ENCODE measurements at regions not wholly inside any gene's neighbourhood (a gene's known extent, or its start where the extent isn't known, plus 50 kb on each side); places are given as distances from the start of the nearest gene placed in this dataset.

DNA sequence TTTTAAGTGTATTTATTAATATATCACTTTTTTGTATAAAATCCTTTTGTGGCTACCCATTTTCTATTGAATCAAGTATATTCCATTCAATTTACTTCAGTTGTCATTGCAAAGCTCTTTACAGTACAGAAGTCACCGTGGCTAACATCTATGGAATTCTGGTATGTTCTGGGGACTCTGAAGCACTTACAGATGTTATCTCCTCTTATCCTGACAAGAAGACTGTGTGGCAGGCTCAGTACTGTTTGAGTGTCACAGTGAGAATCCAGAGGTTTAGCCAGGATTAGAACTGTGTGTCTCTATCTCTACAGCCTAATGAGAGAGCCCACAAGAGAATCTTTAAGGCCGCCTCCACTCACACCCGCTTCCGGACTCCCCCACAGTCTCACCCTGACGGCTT is 78.2 kb upstream of the SORBS2 start:
- DNase-seq, result no peak
- Histone ChIP-seq H4K20me1 (ENCODE audit: insufficient read depth) (no peaks in the 10 kb centered on the region), H3K4me1 (ENCODE audit: insufficient read depth) (no peaks in the 10 kb centered on the region), H2AFZ (0 out of 2 replicates have a peak overlapping the region, but pooled peaks have one; percentile 24), H3K4me2 (ENCODE audit: unreplicated experiment) (no peak overlapping the region), H3K27ac (no peak overlapping the region), H3K36me3 (ENCODE audit: low read depth) (no peaks in the 10 kb centered on the region), H3K9me2 (ENCODE audit: insufficient read depth) (no peaks in the 10 kb centered on the region), H3K27me3 (replicated peaks; ENCODE audit: insufficient read depth) (0 out of 2 replicates have a peak, but pooled peaks cover 4% of the 10 kb centered on the region), H3K4me3 (no peak overlapping the region), H3K79me2 (ENCODE audit: insufficient read depth) (no peaks in the 10 kb centered on the region), H3K9me3 (ENCODE audit: low read depth) (no peaks in the 10 kb centered on the region), H3K9ac (no peak overlapping the region), H3F3A (ENCODE audit: insufficient read depth) (no peaks in the 10 kb centered on the region)
- in situ Hi-C loops (cut with MboI), result no loop called here
- WGBS, 2 experiments (ENCODE audit: low coverage in 1 of 2, low lambda C conversion rate in 2 of 2, missing lambda C conversion rate in 2 of 2), result 13 to 22% methylated on average over 5 of the region's 5 CpGs
- TF ChIP-seq EZH2 (IDR thresholded peaks at IDR 0.05; ENCODE audit: insufficient read depth, poor library complexity, severe bottlenecking), result no peak
- no peak for TF ChIP-seq EZH2phosphoT487 (IDR thresholded peaks at IDR 0.05; ENCODE audit: insufficient read depth, low read depth)

DNA sequence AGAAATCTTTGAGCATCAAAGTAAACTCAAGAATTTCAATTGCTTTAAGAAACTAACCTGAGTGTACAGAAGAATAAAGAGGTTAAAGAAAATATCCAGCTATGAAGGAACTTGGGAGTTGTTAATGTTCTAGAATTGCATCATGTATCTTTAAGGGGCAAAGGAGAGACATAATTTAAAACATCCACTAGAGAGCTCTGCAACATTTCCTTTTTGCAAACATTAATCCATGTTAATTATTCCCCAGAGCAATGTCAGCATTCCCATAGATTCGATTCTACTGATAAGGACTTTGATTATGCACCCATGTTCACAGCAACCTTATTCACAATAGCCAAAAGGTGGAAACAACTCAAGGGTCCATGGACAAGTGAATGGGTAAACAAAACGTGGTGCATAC is 80.2 kb upstream of the SORBS2 start:
- no peak overlapping the region for H3K9ac ChIP-seq
- H3K4me2 ChIP-seq (ENCODE audit: unreplicated experiment), result no peak overlapping the region
- WGBS, 2 experiments (ENCODE audit: low coverage in 1 of 2, low lambda C conversion rate in 2 of 2, missing lambda C conversion rate in 2 of 2), result 21 to 23% methylated on average over 2 of the region's 2 CpGs
- H3K36me3 ChIP-seq (ENCODE audit: low read depth), result no peaks in the 10 kb centered on the region
- H3K4me1 ChIP-seq (ENCODE audit: insufficient read depth), result no peaks in the 10 kb centered on the region
- no peak overlapping the region for H3K4me3 ChIP-seq
- TF ChIP-seq EZH2phosphoT487 (IDR thresholded peaks at IDR 0.05; ENCODE audit: insufficient read depth, low read depth) (no peak), EZH2 (IDR thresholded peaks at IDR 0.05; ENCODE audit: insufficient read depth, poor library complexity, severe bottlenecking) (no peak)
- no peaks in the 10 kb centered on the region for H3K9me3 ChIP-seq (ENCODE audit: low read depth)
- no peak overlapping the region for H3K27ac ChIP-seq
- H2AFZ ChIP-seq, result no peak overlapping the region
- H3F3A ChIP-seq (ENCODE audit: insufficient read depth), result no peaks in the 10 kb centered on the region
- H3K27me3 ChIP-seq (replicated peaks; ENCODE audit: insufficient read depth), result 0 out of 2 replicates have a peak, but pooled peaks cover 4% of the 10 kb centered on the region
- H3K79me2 ChIP-seq (ENCODE audit: insufficient read depth), result no peaks in the 10 kb centered on the region
- no peak for DNase-seq
- H4K20me1 ChIP-seq (ENCODE audit: insufficient read depth), result no peaks in the 10 kb centered on the region
- H3K9me2 ChIP-seq (ENCODE audit: insufficient read depth), result no peaks in the 10 kb centered on the region
- in situ Hi-C loops (cut with MboI), result no loop called here

DNA sequence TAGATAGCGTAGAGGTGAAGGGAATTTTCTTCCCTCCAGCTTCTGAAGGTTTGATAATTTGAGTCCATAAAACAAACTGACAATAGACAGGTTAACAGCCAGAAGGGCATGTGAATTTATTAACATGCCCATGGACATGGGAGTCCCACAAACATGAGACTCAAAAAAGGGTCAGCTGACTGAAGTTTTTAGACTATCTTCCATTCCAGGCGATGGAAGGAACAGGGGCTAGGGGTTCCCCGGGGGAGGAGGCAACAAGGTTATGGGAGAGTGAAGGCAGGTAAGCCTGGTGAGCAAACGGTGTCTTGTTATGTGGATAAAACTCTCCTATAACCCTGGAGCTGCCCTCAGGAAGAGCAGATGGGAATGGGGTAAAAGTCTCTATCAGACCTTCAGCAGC is 81.5 kb upstream of the SORBS2 start:
- in situ Hi-C loops (cut with MboI), result no loop called here
- Histone ChIP-seq H2AFZ (no peak overlapping the region), H4K20me1 (ENCODE audit: insufficient read depth) (no peaks in the 10 kb centered on the region), H3K9me2 (ENCODE audit: insufficient read depth) (no peaks in the 10 kb centered on the region), H3K27me3 (replicated peaks; ENCODE audit: insufficient read depth) (0 out of 2 replicates have a peak, but pooled peaks cover 4% of the 10 kb centered on the region), H3F3A (ENCODE audit: insufficient read depth) (no peaks in the 10 kb centered on the region), H3K36me3 (ENCODE audit: low read depth) (no peaks in the 10 kb centered on the region), H3K4me3 (no peak overlapping the region), H3K79me2 (ENCODE audit: insufficient read depth) (no peaks in the 10 kb centered on the region), H3K9me3 (ENCODE audit: low read depth) (no peaks in the 10 kb centered on the region), H3K9ac (no peak overlapping the region), H3K4me2 (ENCODE audit: unreplicated experiment) (no peak overlapping the region), H3K27ac (no peak overlapping the region), H3K4me1 (ENCODE audit: insufficient read depth) (no peaks in the 10 kb centered on the region)
- DNase-seq, result no peak
- 48 to 54% methylated on average over 4 of the region's 4 CpGs for WGBS, 2 experiments (ENCODE audit: low coverage in 1 of 2, low lambda C conversion rate in 2 of 2, missing lambda C conversion rate in 2 of 2)
- TF ChIP-seq EZH2phosphoT487 (IDR thresholded peaks at IDR 0.05; ENCODE audit: insufficient read depth, low read depth) (no peak), EZH2 (IDR thresholded peaks at IDR 0.05; ENCODE audit: insufficient read depth, poor library complexity, severe bottlenecking) (no peak)

DNA sequence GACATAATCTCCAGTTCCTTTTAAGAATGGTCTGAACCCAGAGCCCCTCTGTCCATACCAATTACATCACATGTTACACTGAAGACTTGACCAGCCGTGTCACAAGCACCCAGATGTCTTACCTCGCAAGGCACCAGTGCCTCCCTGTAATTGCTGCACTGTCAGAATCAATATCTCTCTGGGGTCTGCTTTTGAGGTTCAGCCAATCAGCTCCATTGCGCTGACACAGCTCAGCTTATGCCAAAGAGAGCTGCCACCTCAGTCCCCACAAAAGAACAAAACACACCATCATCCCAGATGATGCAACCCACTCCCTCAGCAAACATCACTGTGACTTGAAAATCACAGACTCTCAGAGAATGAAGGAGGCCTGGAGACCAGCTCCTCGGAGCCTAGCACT is 82.5 kb upstream of the SORBS2 start:
- DNase-seq, result no peak
- 40 to 43% methylated on average over 4 of the region's 4 CpGs for WGBS, 2 experiments (ENCODE audit: low coverage in 1 of 2, low lambda C conversion rate in 2 of 2, missing lambda C conversion rate in 2 of 2)
- Histone ChIP-seq H3K79me2 (ENCODE audit: insufficient read depth) (no peaks in the 10 kb centered on the region), H3K4me3 (no peak overlapping the region), H3F3A (ENCODE audit: insufficient read depth) (no peaks in the 10 kb centered on the region), H3K9ac (no peak overlapping the region), H3K9me2 (ENCODE audit: insufficient read depth) (no peaks in the 10 kb centered on the region), H3K4me2 (ENCODE audit: unreplicated experiment) (no peak overlapping the region), H3K27ac (no peak overlapping the region), H2AFZ (no peak overlapping the region), H3K9me3 (ENCODE audit: low read depth) (no peaks in the 10 kb centered on the region), H4K20me1 (ENCODE audit: insufficient read depth) (no peaks in the 10 kb centered on the region), H3K36me3 (ENCODE audit: low read depth) (no peaks in the 10 kb centered on the region), H3K4me1 (ENCODE audit: insufficient read depth) (no peaks in the 10 kb centered on the region), H3K27me3 (replicated peaks; ENCODE audit: insufficient read depth) (peaks cover 6% of the 10 kb centered on the region; the same call in 1 of the 2 replicates)
- no peak for TF ChIP-seq EZH2 (IDR thresholded peaks at IDR 0.05; ENCODE audit: insufficient read depth, poor library complexity, severe bottlenecking)
- TF ChIP-seq EZH2phosphoT487 (IDR thresholded peaks at IDR 0.05; ENCODE audit: insufficient read depth, low read depth), result no peak
- in situ Hi-C loops (cut with MboI), result no loop called here

DNA sequence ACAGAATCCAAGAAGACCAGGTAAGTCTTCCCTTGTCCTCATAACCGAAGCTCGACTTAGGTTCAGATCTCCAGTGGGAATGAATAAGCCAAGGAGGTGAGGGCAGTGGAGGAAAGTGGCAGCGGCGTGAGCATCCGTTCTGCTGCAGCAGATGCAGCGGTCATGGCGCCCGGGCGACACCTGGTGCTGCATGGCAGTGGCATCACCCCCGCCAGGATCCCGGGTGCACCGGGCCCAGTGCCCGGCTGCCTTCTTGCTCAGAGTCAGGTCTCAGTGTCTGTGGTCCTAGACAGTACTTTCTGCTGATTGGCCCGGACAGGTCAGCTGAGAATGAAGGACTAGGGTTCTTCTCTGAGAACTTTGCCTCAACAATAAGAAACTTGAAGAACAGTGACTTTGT is 83.4 kb upstream of the SORBS2 start:
- H3K9me2 ChIP-seq (ENCODE audit: insufficient read depth), result no peaks in the 10 kb centered on the region
- H3K36me3 ChIP-seq (ENCODE audit: low read depth), result no peaks in the 10 kb centered on the region

More for the DNA sequence above, 83.4 kb upstream of the SORBS2 start:
- no peaks in the 10 kb centered on the region for H4K20me1 ChIP-seq (ENCODE audit: insufficient read depth)
- TF ChIP-seq EZH2 (IDR thresholded peaks at IDR 0.05; ENCODE audit: insufficient read depth, poor library complexity, severe bottlenecking) (no peak), EZH2phosphoT487 (IDR thresholded peaks at IDR 0.05; ENCODE audit: insufficient read depth, low read depth) (no peak)
- no peak overlapping the region for H2AFZ ChIP-seq
- WGBS, 2 experiments (ENCODE audit: low coverage in 1 of 2, low lambda C conversion rate in 2 of 2, missing lambda C conversion rate in 2 of 2), result 70 to 77% methylated on average over 14 of the region's 14 CpGs
- no peaks in the 10 kb centered on the region for H3K4me1 ChIP-seq (ENCODE audit: insufficient read depth)
- no peak overlapping the region for H3K4me3 ChIP-seq
- H3K9ac ChIP-seq, result no peak overlapping the region
- no peaks in the 10 kb centered on the region for H3F3A ChIP-seq (ENCODE audit: insufficient read depth)
- H3K79me2 ChIP-seq (ENCODE audit: insufficient read depth), result no peaks in the 10 kb centered on the region
- peaks cover 10% of the 10 kb centered on the region; the same call in 1 of the 2 replicates for H3K27me3 ChIP-seq (replicated peaks; ENCODE audit: insufficient read depth)
- in situ Hi-C loops (cut with MboI), result no loop called here
- H3K9me3 ChIP-seq (ENCODE audit: low read depth), result no peaks in the 10 kb centered on the region
- H3K4me2 ChIP-seq (ENCODE audit: unreplicated experiment), result no peak overlapping the region
- no peak for DNase-seq
- no peak overlapping the region for H3K27ac ChIP-seq

Data from GM23248 (cell line).